Forelimb muscle (tissue), 1 donor: ENCODE measurements at regions not wholly inside any gene's neighbourhood (a gene's known extent, or its start where the extent isn't known, plus 50 kb on each side); places are given as distances from the start of the nearest gene placed in this dataset.

ENCODE experiments used
- DNase-seq: peaks from one replicate; pipeline ENCODE4 v3.0.0-alpha.2; 2013; ENCODE audit warnings: low read depth

DNA sequence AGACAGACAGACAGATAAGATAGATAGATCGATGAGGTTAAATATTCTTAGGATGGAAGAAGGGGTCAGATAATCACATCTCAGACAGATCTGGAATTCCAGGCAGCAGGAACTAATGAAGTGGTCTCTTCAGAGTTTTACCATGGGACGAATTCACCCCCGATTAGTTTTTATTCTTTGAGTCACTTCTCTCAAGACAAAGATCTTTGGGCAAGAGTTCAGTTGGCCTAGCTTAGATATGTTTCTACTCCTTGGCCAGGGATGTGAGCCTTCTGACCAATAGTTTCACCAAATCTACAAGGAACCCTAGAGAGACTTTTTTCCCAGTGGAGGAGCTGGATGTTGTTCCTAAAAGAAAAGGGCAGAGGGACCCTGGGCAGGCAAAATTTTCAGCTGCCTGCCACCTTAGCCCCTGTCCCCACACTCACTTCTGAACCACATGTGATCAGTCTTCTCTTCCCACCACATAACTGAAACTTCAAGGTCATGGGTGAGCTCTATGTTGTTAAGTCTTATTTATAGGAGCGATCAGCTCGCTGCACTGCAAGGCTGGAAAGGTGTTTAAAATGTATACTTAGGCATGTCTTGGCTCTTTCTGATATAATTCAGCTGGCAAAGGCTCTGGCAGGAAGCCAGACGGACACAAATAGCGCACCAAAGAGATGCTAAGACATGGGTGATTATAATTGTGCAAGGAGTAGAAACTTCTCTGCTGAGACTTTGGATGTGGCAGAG, 132.9 kb downstream of the PALM2AKAP2 start:
- DNase-seq: no peak

GRCh38 chr9:109913461-109913810, 133.4 kb downstream of the PALM2AKAP2 start:
- DNase-seq: no peak

- DNase-seq: no peak
Measured at GRCh38 chr9:109914280-109915027, 134.5 kb downstream of the PALM2AKAP2 start.

DNA sequence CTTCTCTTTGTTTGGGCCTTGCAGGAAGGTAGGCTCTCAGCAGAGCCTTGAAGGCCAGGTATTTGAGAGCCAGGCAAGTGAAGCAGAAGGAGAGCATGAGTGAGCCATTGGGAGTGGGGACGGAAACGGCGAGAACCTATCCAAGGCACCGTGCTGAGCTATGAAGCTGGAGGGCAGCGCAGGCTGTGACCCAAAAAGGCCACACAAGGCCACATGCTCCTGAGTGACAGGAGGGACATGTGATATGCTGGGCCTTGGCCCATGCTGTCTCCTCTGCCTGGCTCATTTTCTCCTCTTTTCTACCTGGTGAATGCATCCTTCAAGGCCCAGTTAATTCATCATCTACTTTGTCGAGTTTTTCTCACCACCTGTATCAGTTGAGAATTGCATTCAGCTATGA, 136.3 kb downstream of the PALM2AKAP2 start:
- DNase-seq: no peak

DNA sequence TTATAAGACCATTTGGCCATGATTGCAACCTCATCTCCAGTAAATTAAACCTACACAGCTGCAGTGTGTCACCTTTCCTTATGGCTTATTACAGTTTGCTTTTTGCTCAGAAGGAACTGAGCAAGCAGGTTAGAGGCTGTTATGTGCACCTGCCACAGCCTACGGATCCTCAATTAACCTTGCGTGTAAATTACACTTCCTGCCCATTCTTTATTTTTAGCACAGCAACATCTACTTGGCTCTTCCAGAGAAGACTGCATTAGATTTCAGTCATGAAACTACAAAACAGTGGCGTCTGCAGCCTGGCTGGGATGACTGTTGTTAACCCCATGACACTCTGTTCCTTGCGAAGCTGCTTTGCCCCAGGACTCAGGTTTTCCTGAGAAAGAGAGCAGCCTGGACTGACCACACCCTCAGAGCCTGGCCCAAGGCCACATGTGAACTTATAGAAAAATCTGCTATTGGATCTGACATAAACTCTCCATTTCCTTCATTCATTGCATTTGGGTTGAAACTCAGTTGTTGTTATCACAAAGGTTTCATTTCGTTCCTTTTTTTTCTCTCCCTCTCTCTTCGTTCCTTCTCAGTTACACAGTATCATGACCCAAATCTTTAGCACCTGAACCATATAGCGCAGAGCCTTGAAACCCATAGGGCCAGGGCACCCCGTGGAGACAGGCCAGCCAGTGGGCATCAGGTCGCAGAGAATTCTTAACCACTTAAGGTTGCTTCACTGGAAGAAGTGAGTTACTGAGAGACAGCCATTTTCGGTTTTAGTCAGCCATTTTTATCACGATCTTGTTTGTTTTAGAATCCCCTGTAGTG, 138.6 kb downstream of the PALM2AKAP2 start:
- no peak for DNase-seq

- no peak for DNase-seq
Measured at GRCh38 chr9:109919736-109920408, 139.9 kb downstream of the PALM2AKAP2 start.

DNA sequence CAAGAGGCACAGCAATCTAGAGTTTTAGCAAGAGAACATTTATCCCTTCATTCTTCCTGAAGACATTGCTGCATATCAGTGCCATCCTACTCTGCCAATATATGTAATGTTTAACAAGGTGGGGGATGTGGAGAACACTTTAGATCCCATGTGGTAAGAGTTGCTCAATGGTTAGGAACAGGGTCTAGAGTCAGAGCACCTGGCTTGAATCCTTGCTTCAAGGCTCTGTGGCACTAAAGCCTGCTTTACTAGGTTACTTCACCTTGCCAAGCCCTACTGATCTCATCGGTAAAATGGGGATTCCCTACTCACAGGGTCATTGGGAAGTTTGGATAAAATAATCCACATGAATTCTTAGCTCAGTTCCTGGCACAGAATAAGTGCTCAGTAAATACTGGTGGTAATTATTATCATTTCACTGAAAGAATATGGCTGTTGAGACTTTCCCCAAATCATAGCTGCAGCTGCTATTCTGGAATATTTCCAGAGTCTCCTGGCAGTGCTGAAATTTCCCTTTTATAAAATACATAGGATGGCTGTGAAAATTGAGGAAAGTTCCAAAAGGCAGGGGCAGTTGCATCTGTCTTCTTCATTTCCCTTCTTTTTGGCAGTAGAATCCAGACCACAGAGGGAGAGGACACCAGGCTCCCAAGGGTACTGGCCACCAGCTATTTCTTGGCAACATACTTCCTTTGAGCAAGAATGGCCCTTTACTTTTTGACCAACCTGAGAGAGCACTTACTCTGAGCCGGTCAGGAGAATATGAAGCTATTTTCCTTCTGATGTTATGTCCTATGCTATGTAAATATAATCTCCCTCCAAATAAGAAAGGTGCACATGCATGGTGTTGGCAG, 142.8 kb downstream of the PALM2AKAP2 start:
- DNase-seq: no peak

GRCh38 chr9:109923471-109923760, 143.4 kb downstream of the PALM2AKAP2 start:
- DNase-seq: no peak

DNA sequence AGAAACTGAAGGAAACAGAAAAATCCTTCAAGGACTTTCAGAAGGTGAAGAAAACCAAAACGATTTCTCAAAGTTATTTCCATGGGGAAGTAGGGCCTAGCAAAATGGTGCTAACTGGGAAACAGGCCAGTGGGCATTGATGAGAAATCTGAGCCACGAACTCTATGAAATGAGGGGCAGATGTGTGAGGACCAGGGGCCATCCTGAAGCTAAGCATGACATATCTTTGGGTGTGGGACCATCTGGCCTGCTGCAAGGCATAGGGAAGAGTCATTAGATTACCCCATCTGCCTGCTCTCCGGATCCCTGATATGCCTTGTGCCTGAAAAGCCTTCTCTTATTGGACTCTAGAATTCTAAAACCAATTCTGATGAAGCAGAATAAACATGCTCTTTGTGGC, 143.8 kb downstream of the PALM2AKAP2 start:
- no peak for DNase-seq

- no peak for DNase-seq
Measured at GRCh38 chr9:109925799-109926198, 145.8 kb downstream of the PALM2AKAP2 start.

GRCh38 chr9:109926421-109926869, 146.4 kb downstream of the PALM2AKAP2 start:
- DNase-seq: no peak

DNA sequence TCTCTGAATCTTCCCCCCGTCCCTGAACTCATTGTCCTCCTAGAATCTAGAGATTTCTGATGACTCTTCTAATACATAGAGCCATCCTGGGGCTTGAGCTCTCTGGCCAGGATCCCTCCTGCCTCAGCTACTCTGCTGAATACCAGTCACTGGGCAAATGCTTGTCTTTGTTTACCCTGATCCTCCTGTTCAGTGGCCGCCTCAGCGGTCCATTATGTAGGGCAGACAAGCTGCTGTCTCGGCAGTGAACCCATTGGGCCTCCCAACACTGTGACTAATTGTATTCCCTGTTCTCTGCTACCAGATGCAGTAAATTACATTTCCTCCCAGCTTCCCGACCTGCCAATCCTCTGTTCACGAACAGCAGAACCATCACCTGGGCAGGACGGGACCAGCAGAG, 151.6 kb downstream of the PALM2AKAP2 start:
- DNase-seq: no peak

DNA sequence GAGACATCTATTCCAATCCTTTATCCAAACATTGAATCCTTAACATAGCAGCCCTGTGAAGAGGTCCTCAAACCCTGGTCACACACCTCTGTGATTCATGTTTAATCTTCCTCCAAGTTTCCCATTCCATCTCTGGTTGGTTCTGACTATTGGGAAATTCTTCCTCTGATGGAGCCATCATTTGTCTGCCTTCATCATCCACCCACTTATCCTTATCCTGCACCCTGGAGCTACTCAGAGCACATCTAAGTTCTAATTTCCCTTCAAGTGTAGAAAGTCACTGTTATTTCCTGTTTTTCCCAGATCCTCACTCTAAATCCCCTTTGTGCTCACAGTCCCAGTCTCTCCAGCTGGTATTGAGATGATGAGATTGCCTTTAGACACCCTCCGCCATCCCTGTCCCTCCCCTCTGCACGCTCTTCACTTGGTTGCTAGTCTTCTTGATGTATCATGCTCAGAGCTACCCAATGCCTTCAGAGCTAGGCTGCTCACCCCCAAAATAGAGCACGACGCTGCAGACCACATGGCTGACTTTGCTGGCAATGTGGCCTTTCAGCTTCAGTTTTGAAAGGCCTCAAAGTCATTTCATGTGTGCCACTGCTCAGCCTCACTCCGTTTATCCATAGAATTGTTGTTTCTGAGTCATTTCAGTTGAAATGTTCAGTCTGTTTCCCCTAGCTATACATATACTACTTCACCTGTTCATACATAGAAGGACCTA, 154.3 kb downstream of the PALM2AKAP2 start:
- no peak for DNase-seq

- no peak for DNase-seq
Measured at GRCh38 chr9:109934857-109935215, 154.8 kb downstream of the PALM2AKAP2 start.

GRCh38 chr9:109935406-109936087, 155.5 kb downstream of the PALM2AKAP2 start:
- DNase-seq: no peak

DNA sequence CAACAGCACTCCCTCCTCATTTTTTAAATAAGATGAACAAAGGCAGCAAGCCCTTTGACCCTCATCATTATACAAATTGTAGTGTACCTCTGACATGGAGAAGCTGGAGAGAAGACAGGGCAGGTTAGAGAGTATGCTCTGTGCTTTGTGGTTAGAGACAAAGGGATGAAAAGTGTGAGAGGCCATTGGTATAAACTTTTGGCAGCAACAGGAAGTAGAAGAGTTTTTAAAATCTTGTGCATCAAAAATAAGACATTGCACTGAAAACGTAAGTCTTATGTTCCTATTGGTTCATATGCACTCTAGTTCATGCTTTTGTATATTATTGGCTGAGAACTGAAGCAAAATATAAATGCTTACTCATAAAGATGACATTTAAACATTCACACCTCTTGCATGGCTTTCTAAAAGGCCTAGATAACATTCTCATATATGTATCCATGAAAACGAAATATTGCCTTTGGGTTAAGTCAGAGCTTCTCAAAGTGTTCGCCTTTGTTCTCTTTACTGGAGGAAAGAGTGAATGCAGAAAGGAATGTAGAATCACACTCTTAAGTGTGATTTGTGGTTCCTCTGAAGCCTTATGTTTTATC, 158.0 kb downstream of the PALM2AKAP2 start:
- no peak for DNase-seq

DNA sequence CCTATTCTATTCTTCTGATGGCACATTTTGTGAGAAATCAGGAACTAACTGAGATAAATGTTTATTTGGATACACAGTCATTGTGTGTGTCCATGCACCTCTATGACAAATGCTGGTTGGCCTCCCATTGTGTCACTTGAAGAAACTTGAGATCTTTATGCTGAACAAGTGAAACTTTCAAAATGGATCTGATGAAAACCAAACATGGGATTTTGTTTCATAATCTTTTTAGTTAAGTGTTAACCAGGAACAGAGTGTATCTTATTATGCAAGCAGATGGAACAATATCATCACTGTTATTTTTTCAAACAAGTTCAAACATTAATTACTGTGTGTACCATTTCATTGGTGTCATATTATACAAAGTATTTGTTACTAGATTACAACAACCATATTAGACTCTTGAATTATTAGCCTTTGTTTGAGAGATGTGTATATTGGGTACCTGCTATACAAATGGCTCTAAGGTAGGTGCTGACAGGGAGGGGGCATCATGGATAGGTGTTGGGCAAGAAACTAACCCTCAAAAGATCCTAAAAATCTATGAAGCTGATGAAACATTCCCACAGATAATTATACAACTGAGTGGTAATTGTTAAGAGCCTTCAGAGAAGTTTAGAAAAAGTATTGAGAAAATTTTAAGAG, 159.8 kb downstream of the PALM2AKAP2 start:
- no peak for DNase-seq

DNA sequence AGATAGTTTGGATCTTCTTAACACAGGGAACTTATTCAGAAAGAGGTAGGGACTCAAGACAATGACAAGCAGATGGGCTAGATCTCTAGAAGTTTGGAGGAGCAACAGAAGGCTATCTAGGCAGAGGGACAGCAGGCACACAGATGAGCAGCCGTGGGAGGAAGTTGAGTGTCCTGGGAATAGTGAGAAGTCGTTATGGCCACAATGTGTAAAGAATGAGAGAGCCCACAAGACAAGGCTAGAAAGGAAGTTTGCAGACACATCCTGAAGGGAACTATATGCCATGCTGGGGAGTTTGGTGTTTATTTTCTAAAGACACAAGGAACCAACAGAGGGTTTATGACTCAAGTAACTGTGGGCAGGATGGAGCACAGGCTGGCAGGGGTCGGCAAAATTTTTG, 160.6 kb downstream of the PALM2AKAP2 start:
- DNase-seq: no peak

GRCh38 chr9:109941771-109942170, 161.8 kb downstream of the PALM2AKAP2 start:
- DNase-seq: no peak
